ENCODE measurements at regions not wholly inside any gene's neighbourhood (a gene's known extent, or its start where the extent isn't known, plus 50 kb on each side); places are given as distances from the start of the nearest gene placed in this dataset.

- H3K4me3 ChIP-seq = no peak overlapping the region
- peaks cover 0 to 7% (median 0%) of the 10 kb centered on the region in 11 donors for H3K9me3 ChIP-seq
- no peak for TF ChIP-seq CTCF (IDR thresholded peaks at IDR 0.05)
- H3K36me3 ChIP-seq = no peaks in the 10 kb centered on the region
- H3K27me3 ChIP-seq = no peaks in the 10 kb centered on the region
- no peak for ATAC-seq
- intact Hi-C loops (cut with DNase I) = no loop called here
- no peak overlapping the region for H3K27ac ChIP-seq
- WGBS, 2 donors = 88 to 97% methylated on average over 2 of the region's 2 CpGs
- DNase-seq = no peak
- peaks cover 0 to 8% (median 0%) of the 10 kb centered on the region in 9 donors for H3K4me1 ChIP-seq
Measured at GRCh38 chr12:28050606-28051005, 78.1 kb upstream of the PTHLH start.

GRCh38 chr12:28051516-28052354 is 79.2 kb upstream of the PTHLH start:
- no peak overlapping the region for H3K27ac ChIP-seq
- no peak for DNase-seq
- H3K27me3 ChIP-seq = no peaks in the 10 kb centered on the region
- no peaks in the 10 kb centered on the region for H3K36me3 ChIP-seq
- no peak for TF ChIP-seq CTCF (IDR thresholded peaks at IDR 0.05)
- H3K4me1 ChIP-seq = peaks cover 0 to 8% (median 0%) of the 10 kb centered on the region in 9 donors
- 68 to 73% methylated on average over 5 of the region's 5 CpGs for WGBS, 2 donors
- H3K9me3 ChIP-seq = peaks cover 0 to 3% (median 0%) of the 10 kb centered on the region in 11 donors
- no peak overlapping the region for H3K4me3 ChIP-seq
- intact Hi-C loops (cut with DNase I) = no loop called here
- peak in 2 of 8 donors; percentile 20 to 56 for ATAC-seq

GRCh38 chr12:28053564-28053963 is 81.0 kb upstream of the PTHLH start:
- H3K27ac ChIP-seq = no peak overlapping the region
- H3K36me3 ChIP-seq = no peaks in the 10 kb centered on the region
- H3K9me3 ChIP-seq = no peaks in the 10 kb centered on the region
- no peak overlapping the region for H3K4me3 ChIP-seq
- intact Hi-C loops (cut with DNase I) = no loop called here
- peaks cover 0 to 8% (median 0%) of the 10 kb centered on the region in 9 donors for H3K4me1 ChIP-seq
- DNase-seq (no peak), ATAC-seq (no peak)
- WGBS, 2 donors = 89 to 91% methylated on average over 5 of the region's 5 CpGs
- TF ChIP-seq CTCF (IDR thresholded peaks at IDR 0.05) = no peak
- H3K27me3 ChIP-seq = no peaks in the 10 kb centered on the region

- Histone ChIP-seq H3K4me3 (no peak overlapping the region), H3K9me3 (no peaks in the 10 kb centered on the region), H3K4me1 (peaks cover 0 to 8% (median 0%) of the 10 kb centered on the region in 9 donors), H3K27ac (no peak overlapping the region), H3K36me3 (no peaks in the 10 kb centered on the region), H3K27me3 (no peaks in the 10 kb centered on the region)
- intact Hi-C loops (cut with DNase I) = no loop called here
- no peak for ATAC-seq
- DNase-seq = no peak
- WGBS, 2 donors = 86 to 88% methylated on average over 1 of the region's 1 CpG
- TF ChIP-seq CTCF (IDR thresholded peaks at IDR 0.05) = no peak
Measured at GRCh38 chr12:28054583-28054982, 82.0 kb upstream of the PTHLH start.
